ENCODE measurements at regions not wholly inside any gene's neighbourhood (a gene's known extent, or its start where the extent isn't known, plus 50 kb on each side); places are given as distances from the start of the nearest gene placed in this dataset.
A peak's percentile ranks its signal among the peaks of the same experiment; 100 is the strongest.

DNA sequence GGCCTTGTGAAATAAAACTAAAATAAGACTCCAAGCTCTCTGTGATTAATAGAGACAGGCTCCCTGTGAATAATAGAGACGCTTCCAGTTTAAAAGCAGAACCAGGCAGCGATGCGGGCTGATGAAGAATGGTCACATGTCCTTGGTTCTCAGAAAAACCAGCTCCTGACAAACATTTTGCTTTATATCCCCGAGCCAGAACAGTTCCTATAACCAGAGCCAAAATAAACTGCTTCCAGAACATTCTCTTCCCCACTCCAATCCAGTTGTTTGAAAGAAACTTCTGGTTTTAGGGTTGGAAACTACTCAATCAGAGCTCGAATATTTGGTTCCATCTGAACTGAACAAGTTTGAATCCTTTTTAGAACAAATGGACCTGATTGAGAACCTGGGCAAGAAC lies 213.7 kb downstream of the TSN start:
- DNase-seq (ENCODE audit: low spot score) = no peak

DNA sequence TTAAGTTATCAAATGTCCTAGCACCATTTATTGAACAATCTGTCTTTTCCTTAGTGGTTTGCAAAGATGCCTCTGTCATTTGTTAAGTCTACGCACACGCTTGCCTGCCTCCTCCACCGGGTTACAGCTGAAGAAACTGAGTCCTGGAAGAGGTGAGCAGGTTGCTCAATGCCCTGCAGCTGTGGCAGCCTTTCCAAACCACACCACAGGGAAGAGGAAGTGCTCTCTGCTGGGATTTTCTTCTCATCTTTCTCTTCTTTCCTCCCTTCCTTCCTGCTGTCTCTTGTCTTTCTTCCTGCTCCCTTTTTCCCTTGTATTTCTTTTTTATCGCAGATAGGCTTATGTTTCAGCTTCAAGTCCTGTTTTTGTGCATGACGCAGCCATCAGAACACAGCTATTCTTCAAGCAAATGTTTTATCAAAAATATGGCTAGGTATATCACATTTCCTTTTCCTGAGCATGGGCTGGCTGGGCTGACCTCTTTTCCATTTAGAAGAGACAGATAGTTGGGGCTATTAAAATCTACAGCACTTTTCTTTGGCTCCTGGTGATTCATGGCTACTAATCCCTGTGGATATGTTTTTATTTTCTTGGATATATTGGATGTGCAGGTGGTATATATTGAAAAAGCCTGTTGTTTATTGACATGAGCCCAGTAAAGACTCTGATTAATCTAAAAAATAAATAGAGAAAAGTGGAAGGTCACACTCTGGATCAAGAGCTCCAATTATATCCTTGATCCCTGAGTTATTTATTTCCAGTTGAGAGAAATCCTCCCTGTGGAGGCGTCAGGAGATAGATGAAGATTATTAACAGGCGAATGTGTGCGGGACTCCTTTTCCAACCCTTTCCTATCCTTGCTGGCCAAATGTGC lies 214.6 kb downstream of the TSN start:
- no peak for DNase-seq (ENCODE audit: low spot score)

DNA sequence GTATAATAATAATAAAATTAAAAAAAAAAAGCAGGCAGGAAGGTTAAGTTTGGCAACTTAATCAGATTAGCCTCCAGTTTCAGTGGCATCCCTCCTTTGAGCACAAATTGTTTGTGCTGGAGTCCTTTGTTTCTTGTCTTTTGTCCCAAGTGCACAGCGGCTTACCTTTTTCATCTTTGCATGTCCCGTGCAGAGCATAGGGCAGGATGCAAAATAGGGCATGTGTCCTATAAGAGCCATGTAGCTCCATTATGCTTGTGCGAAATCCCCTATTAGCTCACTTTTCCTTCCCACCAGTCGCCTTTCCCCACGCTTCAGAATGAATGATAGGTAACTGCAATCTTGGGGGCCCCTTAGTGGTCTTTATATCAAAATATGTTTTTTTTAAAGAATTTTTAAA lies 216.8 kb downstream of the TSN start:
- no peak for DNase-seq (ENCODE audit: low spot score)

DNA sequence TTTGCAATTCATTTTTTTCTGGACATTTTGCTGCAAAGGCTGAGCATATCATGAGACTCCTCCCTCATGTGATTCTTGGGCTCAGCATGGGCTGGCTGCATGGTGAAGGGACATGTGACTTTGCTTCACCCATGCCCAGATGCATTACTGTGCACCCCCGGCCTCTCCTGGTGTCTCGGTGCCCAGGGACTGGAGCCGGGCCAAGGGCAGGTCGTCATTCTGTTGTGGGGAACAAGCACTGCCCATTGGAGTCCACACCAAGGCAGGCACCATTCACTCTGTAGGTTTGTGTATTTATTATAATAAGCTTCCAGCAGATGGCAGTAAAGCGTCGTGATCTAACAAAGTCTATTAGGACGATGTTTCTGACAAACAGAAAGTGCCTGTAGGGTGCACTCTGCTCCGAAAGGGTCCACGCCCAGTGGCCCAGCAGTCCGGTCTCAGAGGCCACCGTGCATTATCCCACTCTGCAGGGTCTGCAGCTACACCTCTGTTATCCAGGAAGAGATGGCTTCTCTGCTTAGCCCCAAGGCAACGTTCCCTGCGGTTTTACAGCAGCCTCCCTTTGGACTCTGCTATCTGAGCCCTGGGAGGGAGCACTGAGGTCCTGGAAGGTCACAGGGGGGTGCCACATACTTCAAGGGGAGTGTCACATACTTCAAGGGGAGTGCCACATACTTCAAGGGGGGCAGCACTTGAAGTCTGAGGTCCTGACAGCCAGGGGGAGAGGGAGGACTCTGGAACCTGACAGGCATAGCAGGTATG lies 219.6 kb downstream of the TSN start:
- peak; percentile 74 for DNase-seq (ENCODE audit: low spot score)

DNA sequence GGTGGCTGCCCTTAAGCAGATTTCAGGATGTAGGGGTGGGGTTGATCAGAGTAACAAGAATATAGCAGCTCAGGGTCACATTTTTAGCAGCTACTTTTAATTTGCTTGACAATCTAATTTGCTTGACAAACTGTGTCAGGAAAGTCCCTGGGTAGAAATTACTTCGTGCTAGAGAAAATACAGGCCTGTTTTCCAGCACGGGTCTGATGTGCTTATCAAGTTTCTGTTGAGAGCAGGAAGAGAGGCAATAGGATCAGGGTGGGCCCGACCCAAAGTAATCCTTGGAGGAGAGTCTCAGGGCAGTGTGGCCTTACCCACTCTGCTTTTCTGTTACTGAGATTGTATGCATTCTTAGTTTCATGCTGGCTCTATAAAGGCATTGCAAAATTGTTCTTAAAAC lies 221.5 kb downstream of the TSN start:
- no peak for DNase-seq (ENCODE audit: low spot score)

DNA sequence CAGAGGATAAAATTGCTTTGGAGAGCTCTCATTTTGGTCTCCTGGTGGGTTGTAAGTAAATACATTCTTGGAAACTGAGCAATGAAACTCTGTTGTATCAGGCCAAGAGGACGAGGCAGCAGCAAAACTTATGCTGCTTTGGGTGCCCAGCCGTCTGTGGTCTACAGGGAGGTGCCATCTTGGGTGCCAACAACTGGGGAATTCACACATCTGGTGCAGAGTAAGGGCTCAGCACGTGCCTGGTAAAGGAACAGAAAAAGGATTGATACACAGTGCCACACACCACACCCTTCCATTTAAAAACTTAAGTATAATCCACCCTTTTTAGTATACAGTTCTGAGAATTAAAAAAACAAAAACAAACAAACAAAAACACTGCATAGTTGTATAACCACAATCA lies 221.9 kb downstream of the TSN start:
- no peak for DNase-seq (ENCODE audit: low spot score)

DNA sequence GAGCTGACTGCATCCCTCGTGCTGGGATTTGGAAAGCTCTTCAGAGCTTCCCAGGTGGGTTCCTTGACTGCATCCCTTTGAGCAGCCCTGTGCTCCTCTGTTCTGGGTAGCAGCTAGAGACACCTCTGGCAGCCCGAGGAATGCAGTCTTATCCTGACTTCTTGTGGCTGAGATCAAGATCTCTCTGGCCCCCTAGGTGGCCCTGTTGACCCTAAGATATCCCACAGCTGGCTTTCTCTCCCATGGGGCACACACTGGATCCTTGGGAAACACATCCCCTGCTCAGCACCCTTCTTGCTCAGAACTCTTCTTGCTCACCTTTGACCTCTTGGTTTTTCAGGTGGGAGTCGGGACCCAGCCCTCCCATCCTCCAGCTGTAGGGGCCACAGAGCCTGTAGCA lies 237.2 kb downstream of the TSN start:
- DNase-seq (ENCODE audit: low spot score) = no peak

DNA sequence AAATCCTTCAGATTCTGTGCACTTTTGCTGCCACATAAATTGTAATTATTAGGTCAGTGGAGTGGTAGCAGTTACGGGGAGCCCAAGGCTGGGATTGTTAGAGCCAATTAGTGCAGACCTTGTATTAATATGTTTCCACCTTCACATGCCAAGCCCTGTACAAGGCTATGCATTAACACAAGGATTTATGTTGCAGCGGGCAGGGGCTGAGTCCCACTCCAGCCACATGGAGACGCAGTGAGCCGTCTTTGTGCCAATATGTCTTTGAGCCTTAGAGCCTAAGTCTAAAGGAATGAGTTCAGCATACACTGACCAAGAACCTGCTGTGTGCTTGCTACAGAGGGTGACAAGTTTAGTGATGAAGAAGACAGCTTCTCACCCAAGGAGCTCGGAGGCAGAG lies 238.2 kb downstream of the TSN start:
- DNase-seq (ENCODE audit: low spot score) = no peak

DNA sequence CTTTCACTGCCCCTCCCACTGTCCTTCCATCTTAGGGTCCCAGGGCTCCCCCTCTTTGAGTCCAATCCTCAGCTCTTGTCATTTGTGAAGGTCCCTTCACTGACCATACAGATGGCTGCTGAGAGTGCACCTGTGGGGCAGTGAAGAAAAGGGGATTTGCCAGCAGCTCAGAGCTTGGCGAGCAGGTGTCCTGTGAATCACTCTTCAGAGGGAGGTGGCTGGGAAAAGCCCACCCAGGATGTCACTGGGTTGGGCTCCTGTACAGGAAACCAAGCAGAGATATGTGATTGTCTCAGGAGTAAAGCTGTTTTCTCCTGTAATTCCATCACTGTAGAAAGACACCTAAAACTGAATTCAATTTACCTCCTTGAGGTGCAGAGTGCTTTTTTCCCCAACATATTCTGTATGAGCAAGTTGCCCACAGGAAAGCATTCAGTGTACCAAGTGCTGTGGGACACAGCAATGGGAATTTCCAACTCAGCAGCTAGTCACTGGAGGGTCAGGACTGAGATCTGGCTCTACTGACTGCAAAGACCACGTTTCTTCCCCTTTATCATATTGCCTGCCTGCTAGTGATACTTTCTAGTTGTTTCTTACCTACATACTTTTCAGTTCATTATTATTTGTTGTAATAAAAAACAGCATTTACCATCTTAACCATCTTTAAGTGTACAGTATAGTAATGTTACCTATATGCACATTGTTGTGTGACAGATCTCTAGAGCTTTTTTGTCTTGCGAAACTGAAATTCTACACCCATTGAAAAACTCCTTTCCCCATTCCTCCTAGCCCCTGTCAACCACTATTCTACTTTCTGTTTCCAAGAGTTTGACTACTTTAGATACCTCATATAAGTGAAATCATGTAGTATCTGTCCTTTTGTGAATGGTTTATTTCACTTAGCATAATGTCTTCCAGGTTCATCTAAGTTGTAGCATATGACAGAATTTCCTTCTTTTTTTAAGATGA lies 239.1 kb downstream of the TSN start:
- DNase-seq (ENCODE audit: low spot score) = no peak

DNA sequence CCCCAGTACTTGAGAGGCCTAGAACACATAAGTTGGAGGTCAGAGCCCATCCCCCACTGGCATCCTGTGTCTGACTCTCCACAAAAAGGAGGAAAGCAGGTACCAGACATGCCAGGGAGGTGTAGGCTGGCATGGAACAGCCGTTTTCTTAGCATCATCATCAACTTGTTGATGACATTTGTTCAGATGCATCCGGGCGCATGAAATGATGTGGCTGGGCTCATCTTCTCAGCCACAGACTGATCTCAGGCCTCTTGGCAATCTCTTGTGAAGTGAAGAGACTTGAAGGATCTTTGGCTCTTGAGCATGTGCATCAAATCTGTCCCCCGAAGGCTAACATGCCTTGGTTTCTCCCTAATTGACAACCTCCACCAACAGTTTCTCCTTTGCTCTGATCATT lies 243.3 kb downstream of the TSN start:
- no peak for DNase-seq (ENCODE audit: low spot score)

DNA sequence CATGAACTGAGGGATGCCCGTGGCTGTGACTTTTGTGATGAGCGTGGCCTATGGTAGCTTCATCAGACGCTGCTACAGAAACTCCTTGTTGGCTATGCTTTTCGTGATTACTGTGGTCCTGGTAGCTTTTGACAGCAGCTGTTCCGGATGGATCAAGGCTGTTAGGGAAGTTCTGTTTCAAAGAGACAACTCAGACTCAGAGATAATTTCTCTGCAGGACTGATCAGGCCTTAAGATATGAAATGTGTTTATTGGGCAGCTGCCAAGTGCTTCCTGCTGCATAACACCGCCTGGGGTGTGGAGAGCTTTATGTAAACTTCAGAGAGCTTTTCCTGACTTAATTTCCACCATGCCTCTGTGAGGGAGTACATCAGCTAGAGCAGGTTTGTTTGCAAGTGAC lies 243.8 kb downstream of the TSN start:
- DNase-seq (ENCODE audit: low spot score) = peak; percentile 12

DNA sequence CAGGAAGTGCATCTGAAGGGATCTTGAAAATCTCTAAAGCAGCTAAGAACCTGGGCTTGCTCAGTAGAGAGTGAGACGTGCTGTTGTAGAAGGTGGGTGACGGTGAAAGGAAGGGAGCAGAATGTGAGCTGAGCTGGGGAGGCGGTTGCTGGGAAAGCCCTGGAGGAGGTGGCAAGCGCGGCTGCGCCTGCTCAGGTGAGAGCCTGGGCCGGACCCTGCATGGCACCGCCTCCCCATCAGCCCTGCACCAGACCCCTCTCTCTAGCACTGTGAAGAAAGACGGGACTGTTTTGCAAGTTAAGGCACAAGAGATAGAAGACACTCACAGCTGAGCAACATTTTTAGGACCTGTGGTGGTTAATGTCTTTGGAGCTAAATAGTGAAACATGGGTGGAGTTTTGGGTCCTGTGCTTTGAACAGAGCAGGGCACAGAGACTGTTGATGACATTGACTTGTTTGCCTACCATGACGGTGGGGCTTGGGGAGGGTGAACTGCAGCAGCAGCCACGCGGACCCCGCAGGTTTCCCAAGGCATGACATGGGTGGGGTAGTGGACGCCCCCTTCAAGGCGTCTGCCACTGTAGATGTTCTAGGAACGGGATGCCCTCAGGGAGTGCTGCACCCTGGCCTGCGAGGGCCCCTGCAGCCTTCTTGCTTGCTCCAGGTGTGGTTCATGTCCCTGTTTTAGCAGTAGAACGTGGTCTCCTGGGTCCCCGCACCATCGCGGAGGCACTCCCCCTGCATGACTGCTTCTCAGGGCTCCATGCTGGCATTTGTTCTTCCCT lies 245.3 kb downstream of the TSN start:
- DNase-seq (ENCODE audit: low spot score) = no peak

DNA sequence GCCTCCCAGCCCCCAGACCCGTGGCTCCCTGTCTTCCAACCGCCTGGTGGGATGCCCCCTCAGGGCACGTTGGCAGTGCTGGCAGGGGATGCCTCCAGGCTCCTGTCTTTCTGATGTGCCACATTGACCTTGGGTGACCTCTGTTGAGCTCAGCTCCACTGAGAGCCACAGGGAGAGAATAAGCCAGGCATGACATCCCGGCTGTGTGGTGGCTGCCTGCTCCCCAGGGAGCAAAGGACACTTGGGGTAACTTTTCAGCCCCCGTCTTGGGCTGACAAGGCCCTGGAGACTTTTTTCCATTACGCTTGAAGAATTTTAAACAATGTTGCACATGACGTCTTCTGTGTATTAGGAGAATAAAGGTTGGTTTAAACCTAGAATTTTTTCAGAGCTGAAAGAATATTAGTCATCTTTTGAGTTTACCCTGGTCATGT lies 246.0 kb downstream of the TSN start:
- DNase-seq (ENCODE audit: low spot score) = no peak

DNA sequence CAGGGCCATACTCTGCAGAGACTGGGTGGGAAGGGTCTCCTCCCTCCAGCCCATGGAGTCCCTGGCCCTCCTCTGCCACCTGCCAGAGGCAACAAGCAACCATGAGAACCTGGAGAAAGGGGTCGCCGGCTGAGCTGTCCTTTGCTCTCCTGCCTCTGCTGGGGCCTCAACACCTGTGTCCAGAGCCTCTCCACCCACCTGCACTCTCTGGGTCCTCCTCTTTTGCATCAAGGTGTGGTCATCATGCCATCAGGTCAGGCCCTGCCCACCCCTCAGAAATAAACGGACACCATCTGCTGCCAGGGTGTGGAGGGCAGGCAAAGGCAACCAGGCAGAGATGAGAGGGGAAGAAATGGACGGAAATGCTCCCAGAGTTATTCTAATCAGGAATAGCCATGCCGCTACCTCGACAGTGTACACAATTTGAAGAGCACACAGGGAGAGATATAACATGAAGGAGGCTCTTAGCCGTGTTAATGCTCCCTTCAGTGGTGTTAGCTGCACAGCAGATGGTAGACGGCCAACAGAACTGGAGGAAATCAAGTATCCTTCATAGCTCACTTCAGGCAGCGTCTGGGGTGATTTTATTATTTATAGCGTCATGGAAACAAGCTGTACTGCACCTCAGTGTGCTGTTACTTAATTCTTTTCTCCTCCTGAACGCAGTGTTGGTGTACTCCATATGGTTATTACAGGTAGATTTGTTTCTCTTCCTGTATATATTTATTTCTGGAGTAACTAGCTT lies 247.9 kb downstream of the TSN start:
- DNase-seq (ENCODE audit: low spot score) = no peak

DNA sequence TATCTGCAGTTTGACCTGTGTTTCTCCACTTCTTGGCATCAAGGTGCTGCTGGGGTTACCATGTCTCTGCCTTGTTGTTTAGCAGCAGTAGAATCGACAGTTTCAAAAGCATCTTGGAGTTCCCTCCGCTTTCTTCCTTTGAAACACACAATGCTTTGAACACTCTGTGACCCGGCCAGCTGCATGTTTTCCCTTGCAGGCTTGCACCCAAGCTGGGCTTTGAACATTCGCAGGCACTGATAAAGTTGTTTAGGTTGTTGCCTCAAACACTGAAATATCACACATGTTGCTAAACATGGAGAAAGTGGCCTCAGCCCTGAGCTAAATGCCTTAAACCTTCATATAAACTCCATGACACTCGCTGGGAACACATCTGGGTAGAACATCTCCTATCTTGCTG lies 251.7 kb downstream of the TSN start:
- DNase-seq (ENCODE audit: low spot score) = no peak

DNA sequence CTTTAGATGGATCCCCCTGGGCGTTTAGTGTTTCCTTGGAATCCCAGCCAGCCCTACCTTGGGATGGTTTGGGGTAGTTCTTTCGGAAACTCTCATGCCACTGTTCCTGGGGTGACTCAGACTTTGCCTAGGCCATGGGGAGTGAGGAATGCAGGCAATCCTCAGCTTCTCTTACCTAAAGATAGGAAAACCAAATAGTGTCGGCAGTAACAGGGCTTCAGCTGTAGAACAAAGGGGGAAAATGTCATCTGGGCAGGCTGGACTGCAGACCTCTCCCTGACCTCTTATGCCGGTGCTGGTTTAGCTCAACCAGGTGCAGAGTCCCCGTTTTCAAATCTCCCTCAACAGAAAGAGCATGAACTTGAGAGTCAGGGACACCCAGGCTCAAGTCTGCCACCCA lies 252.1 kb downstream of the TSN start:
- no peak for DNase-seq (ENCODE audit: low spot score)

DNA sequence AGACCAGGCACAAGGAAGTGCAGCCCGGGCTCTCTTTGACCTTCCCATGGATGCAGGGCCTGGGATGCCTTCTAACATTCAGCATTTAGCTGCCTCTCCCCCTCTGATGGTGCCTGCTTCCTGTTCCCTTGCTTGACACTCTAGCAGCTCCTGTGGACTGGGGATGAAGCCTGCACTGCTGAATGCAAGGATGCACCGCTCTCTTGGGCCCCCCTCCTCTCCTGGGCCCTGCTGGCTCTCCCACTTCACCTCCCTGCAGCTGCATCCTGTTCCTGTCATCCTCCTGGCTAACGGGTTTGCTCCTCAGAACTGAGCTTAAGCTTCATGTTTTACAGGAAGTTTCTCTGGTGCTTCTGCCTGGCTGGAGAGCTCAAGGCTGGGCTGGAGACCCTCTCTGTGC lies 254.1 kb downstream of the TSN start:
- no peak for DNase-seq (ENCODE audit: low spot score)

DNA sequence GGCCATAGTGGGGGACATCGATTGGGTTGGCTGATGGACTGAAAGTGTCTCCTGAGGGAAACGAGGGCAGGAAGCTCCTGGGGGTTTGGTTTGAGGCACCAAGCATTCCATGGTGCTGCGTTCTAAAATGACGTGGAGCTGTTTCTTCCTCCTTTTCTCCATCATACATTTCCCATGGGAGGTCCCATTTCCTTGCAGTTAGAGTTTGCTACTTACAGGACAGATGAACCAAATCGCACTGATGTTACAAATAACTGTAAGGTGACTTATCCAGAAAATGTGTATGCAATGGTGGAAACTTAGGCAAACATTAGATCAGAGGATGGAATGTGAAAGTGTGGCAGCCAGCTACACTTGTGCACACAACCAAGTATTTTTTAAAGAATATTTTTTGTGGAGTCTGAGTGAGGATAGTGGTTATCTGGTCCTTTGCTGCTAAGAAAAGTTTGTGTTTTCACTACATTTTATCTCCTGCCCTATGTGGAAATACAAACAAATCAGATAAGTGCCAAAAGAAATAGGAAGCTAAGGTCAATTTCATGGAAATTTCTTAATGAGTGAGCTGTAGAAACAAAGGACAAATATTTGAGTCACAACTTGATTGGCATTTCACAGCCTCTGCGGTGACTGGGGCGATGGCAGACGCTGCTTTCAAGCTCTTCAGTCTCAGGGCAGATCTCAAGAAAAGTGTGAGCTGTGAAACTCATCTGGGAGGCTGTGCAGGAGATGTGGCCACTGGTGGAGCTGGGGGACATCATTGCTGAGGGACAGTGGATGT lies 256.2 kb downstream of the TSN start:
- no peak for DNase-seq (ENCODE audit: low spot score)

DNA sequence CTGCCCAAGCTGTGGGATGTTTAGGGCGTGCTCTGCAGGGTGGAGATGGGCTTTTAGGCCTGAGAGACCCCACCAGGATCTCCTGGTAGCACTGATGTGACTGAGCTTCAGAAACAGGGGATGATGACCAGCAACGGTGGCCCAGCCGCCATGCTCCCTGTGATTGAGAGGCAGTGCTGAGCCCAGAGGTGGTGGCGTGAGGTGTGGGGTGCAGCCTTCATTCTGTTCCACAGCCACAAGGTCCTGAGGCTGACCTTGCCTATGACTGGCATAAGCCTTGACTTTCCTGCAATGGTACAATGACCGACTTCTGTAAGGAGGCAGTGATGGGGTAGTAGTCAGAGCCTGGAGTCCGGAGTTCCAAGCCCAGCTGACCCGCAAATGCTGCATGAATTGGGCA lies 263.3 kb downstream of the TSN start:
- DNase-seq (ENCODE audit: low spot score) = no peak

DNA sequence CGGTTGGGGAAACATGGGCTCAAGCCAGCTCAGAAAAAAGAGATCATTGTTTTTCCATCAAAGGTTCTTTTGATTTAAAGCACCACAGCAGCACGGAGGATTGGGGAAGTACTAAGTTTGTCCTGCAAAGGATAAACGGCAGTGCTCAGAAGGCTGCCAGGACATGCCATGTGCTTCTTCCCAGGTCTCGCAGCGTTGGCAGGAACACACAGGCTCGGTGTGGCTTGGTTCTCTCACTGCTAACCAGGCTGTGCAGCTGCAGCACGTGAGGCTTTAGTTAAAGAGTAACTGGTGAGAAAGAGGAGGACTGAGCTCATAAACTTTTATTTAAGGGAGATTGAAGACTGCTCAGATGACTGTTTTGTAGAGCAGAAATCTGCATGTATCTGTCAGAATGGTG lies 264.3 kb downstream of the TSN start:
- DNase-seq (ENCODE audit: low spot score) = no peak
